ENCODE measurements at regions not wholly inside any gene's neighbourhood (a gene's known extent, or its start where the extent isn't known, plus 50 kb on each side); places are given as distances from the start of the nearest gene placed in this dataset.

DNA sequence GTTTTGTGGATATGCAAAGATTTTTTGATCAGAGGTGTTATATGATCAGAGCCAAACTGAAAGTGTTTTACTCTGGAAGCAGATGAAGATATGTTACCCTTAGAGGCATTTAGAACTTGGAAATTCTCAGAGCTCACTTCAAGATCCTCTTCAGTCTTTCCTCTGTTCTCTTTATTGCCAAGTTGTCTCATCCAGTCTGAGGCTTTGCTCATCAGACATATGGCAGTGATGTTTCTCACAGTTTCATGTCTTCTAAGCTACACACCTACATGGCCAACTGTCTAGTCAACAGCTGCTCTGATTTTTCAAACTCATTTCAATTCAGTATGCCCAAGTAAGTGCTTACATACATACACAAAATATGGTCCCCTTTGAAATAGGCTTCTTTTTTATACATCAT, 1504.3 kb upstream of the PIK3C3 start:
- TF ChIP-seq POLR2A (IDR thresholded peaks at IDR 0.05), result no peak
- no peak for TF ChIP-seq CTCF (IDR thresholded peaks at IDR 0.05)
- no peak for TF ChIP-seq EP300 (IDR thresholded peaks at IDR 0.05)

All from ovary (tissue), 3 donors.